SIG-M5 treated with dmso at 0.1 percent for 504 hours (cell line): ENCODE measurements at regions not wholly inside any gene's neighbourhood (a gene's known extent, or its start where the extent isn't known, plus 50 kb on each side); places are given as distances from the start of the nearest gene placed in this dataset.
"Not testable (repeated sequence)": the region's sequence is repeated elsewhere in the genome, so short reads cannot be mapped to it uniquely, and the experiment has no call there.

ENCODE experiments used
- DNase-seq: peaks from one replicate; lab custom pipeline; 2025; ENCODE audit not compliant: unreplicated experiment; lab: John Stamatoyannopoulos, UW

- DNase-seq: no peak
Observed at GRCh38 chr2:173544641-173545363, 190.1 kb downstream of the CDCA7 start.

- DNase-seq: no peak
Observed at GRCh38 chr2:173545364-173545763, 190.7 kb downstream of the CDCA7 start.

- no peak for DNase-seq
Observed at GRCh38 chr2:173547499-173547898, 192.8 kb downstream of the CDCA7 start.

GRCh38 chr2:173550143-173550542, 195.5 kb downstream of the CDCA7 start:
- DNase-seq: no peak

GRCh38 chr2:173552531-173552930, 197.9 kb downstream of the CDCA7 start:
- DNase-seq: no peak

- DNase-seq: no peak
Observed at GRCh38 chr2:173553593-173553992, 198.9 kb downstream of the CDCA7 start.

GRCh38 chr2:173555833-173556232, 201.2 kb downstream of the CDCA7 start:
- no peak for DNase-seq

- no peak for DNase-seq
Observed at GRCh38 chr2:173556816-173557215, 202.1 kb downstream of the CDCA7 start.

- DNase-seq: no peak
Observed at GRCh38 chr2:173557497-173557896, 202.8 kb downstream of the CDCA7 start.

- DNase-seq: no peak
Observed at GRCh38 chr2:173567493-173567892, 212.8 kb downstream of the CDCA7 start.

GRCh38 chr2:173568054-173568453, 213.4 kb downstream of the CDCA7 start:
- peak; percentile 22 for DNase-seq

- DNase-seq: peak; percentile 54
Observed at GRCh38 chr2:173571021-173571821, 216.5 kb downstream of the CDCA7 start.

GRCh38 chr2:173571887-173572680, 217.4 kb downstream of the CDCA7 start:
- DNase-seq: no peak

GRCh38 chr2:173572848-173573247, 218.2 kb downstream of the CDCA7 start:
- no peak for DNase-seq

- not testable (repeated sequence) for DNase-seq
Observed at GRCh38 chr2:173573782-173574181, 219.1 kb downstream of the CDCA7 start.

GRCh38 chr2:173574324-173575112, 219.8 kb downstream of the CDCA7 start:
- no peak for DNase-seq

GRCh38 chr2:173578404-173579107, 223.9 kb downstream of the CDCA7 start:
- no peak for DNase-seq

- no peak for DNase-seq
Observed at GRCh38 chr2:173580351-173580750, 225.7 kb downstream of the CDCA7 start.

- no peak for DNase-seq
Observed at GRCh38 chr2:173580956-173581355, 226.3 kb downstream of the CDCA7 start.

GRCh38 chr2:173583196-173583595, 228.5 kb downstream of the CDCA7 start:
- no peak for DNase-seq
